ENCODE measurements at regions not wholly inside any gene's neighbourhood (a gene's known extent, or its start where the extent isn't known, plus 50 kb on each side); places are given as distances from the start of the nearest gene placed in this dataset.

GRCh38 chrX:134713618-134714107 lies 55.4 kb upstream of the PLAC1 start:
- TF ChIP-seq CTCF (IDR thresholded peaks at IDR 0.05; ENCODE audit: low read depth, low read length), result no peak
- H3K9me3 ChIP-seq (ENCODE audit: control insufficient read depth, insufficient read depth, low read length), result no peaks in the 10 kb centered on the region
- H3K27ac ChIP-seq (ENCODE audit: low read depth, low read length), result no peak overlapping the region
- DNase-seq (ENCODE audit: low read depth, low spot score), result no peak
- H3K4me3 ChIP-seq (ENCODE audit: low read depth, low read length), result no peak overlapping the region
- POLR2A ChIA-PET, result no interaction called here
- no peaks in the 10 kb centered on the region for H3K27me3 ChIP-seq (ENCODE audit: control insufficient read depth, insufficient read depth, low read length)
- CTCF ChIA-PET, result interaction anchor here (1.1 kb wide), 1 partner anchor 11 kb away, joined by 3 read pairs; no protein-coding TSS in a partner anchor

- Histone ChIP-seq H3K27ac (ENCODE audit: low read depth, low read length) (no peak overlapping the region), H3K9me3 (ENCODE audit: control insufficient read depth, insufficient read depth, low read length) (no peaks in the 10 kb centered on the region), H3K4me3 (ENCODE audit: low read depth, low read length) (no peak overlapping the region), H3K27me3 (ENCODE audit: control insufficient read depth, insufficient read depth, low read length) (no peaks in the 10 kb centered on the region)
- ChIA-PET POLR2A (no interaction called here), CTCF (interaction anchor here (0.7 kb wide), 1 partner anchor 11 kb away, joined by 3 read pairs; no protein-coding TSS in a partner anchor)
- TF ChIP-seq CTCF (IDR thresholded peaks at IDR 0.05; ENCODE audit: low read depth, low read length), result no peak
- DNase-seq (ENCODE audit: low read depth, low spot score), result no peak
Measured at GRCh38 chrX:134712272-134712671, 54.0 kb upstream of the PLAC1 start.

- no peak for DNase-seq (ENCODE audit: low read depth, low spot score)
- Histone ChIP-seq H3K4me3 (ENCODE audit: low read depth, low read length) (no peak overlapping the region), H3K27ac (ENCODE audit: low read depth, low read length) (no peak overlapping the region), H3K27me3 (ENCODE audit: control insufficient read depth, insufficient read depth, low read length) (no peaks in the 10 kb centered on the region), H3K9me3 (ENCODE audit: control insufficient read depth, insufficient read depth, low read length) (no peaks in the 10 kb centered on the region)
- POLR2A ChIA-PET, result no interaction called here
- no peak for TF ChIP-seq CTCF (IDR thresholded peaks at IDR 0.05; ENCODE audit: low read depth, low read length)
- CTCF ChIA-PET, result interaction anchor here (0.7 kb wide), 1 partner anchor 10 kb away, joined by 3 read pairs; no protein-coding TSS in a partner anchor
Measured at GRCh38 chrX:134711135-134711921, 53.1 kb upstream of the PLAC1 start.

All from AG04450 (cell line).